CD14-positive monocyte (primary cell): ENCODE measurements at regions not wholly inside any gene's neighbourhood (a gene's known extent, or its start where the extent isn't known, plus 50 kb on each side); places are given as distances from the start of the nearest gene placed in this dataset.
A peak's percentile ranks its signal among the peaks of the same experiment; 100 is the strongest.

Experiments
- DNase-seq, 3 donors: peaks; one replicate each; pipeline ENCODE4 v3.0.0-alpha.2; 2011 to 2022
- H2AFZ ChIP-seq: 2 replicates; pipeline ENCODE4 v1.6.0; 2012; ENCODE audit warnings: mild to moderate bottlenecking, low read depth, low read length, inconsistent platforms; ENCODE audit not compliant: insufficient read depth, poor library complexity, severe bottlenecking
- H3K27ac ChIP-seq, 2 donors: 1 replicate in 1 of 2; 2 replicates in 1 of 2; pipeline ENCODE4 v1.5.1; 2012 to 2013; ENCODE audit warnings: low read length in 2 of 2, control low read depth in 1 of 2, inconsistent platforms in 1 of 2, low read depth in 1 of 2, mild to moderate bottlenecking in 1 of 2
- H3K27me3 ChIP-seq, 2 donors: one replicate each; pipeline versions ENCODE4 v1.6.0 to v1.6.1; 2011 to 2013; ENCODE audit warnings: low read length in 2 of 2; ENCODE audit not compliant: control insufficient read depth in 2 of 2, insufficient read depth in 2 of 2
- H3K36me3 ChIP-seq, 2 donors: replicated peaks in 1 of 2; 1 replicate in 1 of 2; 2 replicates in 1 of 2; pipeline versions ENCODE4 v1.5.1 to v1.6.1; 2012 to 2013; ENCODE audit warnings: low read length in 2 of 2, control low read depth in 1 of 2, inconsistent platforms in 1 of 2, mild to moderate bottlenecking in 1 of 2; ENCODE audit not compliant: insufficient read depth in 2 of 2, control insufficient read depth in 1 of 2
- H3K4me1 ChIP-seq, 2 donors: 1 replicate in 1 of 2; 2 replicates in 1 of 2; pipeline versions ENCODE4 v1.5.1 to v1.6.1; 2012 to 2013; ENCODE audit warnings: low read length in 2 of 2, control low read depth in 1 of 2, inconsistent platforms in 1 of 2, mild to moderate bottlenecking in 1 of 2, moderate library complexity in 1 of 2; ENCODE audit not compliant: insufficient read depth in 2 of 2, control insufficient read depth in 1 of 2
- H3K4me2 ChIP-seq: replicated peaks from 2 replicates; pipeline ENCODE3; 2012; ENCODE audit warnings: low read length, moderate library complexity, mild to moderate bottlenecking; ENCODE audit not compliant: poor library complexity, severe bottlenecking; ENCODE audit errors: extremely low read depth
- H3K4me3 ChIP-seq, 3 experiments: fragments of 200-600 bp in 1 of 3; sonication (generic) in 1 of 3; replicated peaks in 1 of 3; 1 replicate in 2 of 3; 2 replicates in 1 of 3; pipeline ENCODE4 v1.5.1; 2011 to 2013; ENCODE audit warnings: low read length in 3 of 3, mild to moderate bottlenecking in 3 of 3, control low read depth in 2 of 3, low read depth in 2 of 3, inconsistent platforms in 1 of 3, moderate library complexity in 1 of 3
- H3K79me2 ChIP-seq: 2 replicates; pipeline ENCODE4 v1.6.0; 2012; ENCODE audit warnings: mild to moderate bottlenecking, control low read depth, inconsistent platforms, low read length, moderate library complexity; ENCODE audit not compliant: insufficient read depth
- H3K9ac ChIP-seq: 2 replicates; pipeline ENCODE4 v1.6.0; 2017; ENCODE audit warnings: low read length, mild to moderate bottlenecking; ENCODE audit not compliant: insufficient read depth, poor library complexity, severe bottlenecking
- H3K9me3 ChIP-seq, 2 donors: replicated peaks in 1 of 2; 1 replicate in 1 of 2; 2 replicates in 1 of 2; pipeline versions ENCODE4 v1.5.1 to v1.6.1; 2012 to 2013; ENCODE audit warnings: low read length in 2 of 2, control low read depth in 1 of 2; ENCODE audit not compliant: control insufficient read depth in 1 of 2, insufficient read depth in 1 of 2
- H4K20me1 ChIP-seq: 2 replicates; pipeline ENCODE4 v1.6.0; 2012; ENCODE audit warnings: mild to moderate bottlenecking, low read length, control low read depth, moderate library complexity; ENCODE audit not compliant: insufficient read depth
- H3K27ac Mint-ChIP-seq, 7 donors: one replicate each; pipeline ENCODE4 v1.8.0; 2020; ENCODE audit warnings: mild to moderate bottlenecking in 7 of 7, mixed read lengths in 7 of 7, moderate library complexity in 6 of 7, inconsistent platforms in 2 of 7
- H3K27me3 Mint-ChIP-seq, 3 donors: one replicate each; pipeline ENCODE4 v1.8.0; 2021 to 2022; ENCODE audit warnings: low read depth in 3 of 3, mild to moderate bottlenecking in 3 of 3, mixed read lengths in 3 of 3, moderate library complexity in 3 of 3, inconsistent platforms in 1 of 3
- H3K36me3 Mint-ChIP-seq, 2 donors: one replicate each; pipeline ENCODE4 v1.8.0; 2020; ENCODE audit warnings: mixed read lengths in 2 of 2, inconsistent platforms in 1 of 2, mild to moderate bottlenecking in 1 of 2
- H3K4me1 Mint-ChIP-seq: one replicate; pipeline ENCODE4 v1.8.0; 2020; ENCODE audit warnings: mild to moderate bottlenecking, mixed read lengths
- H3K4me3 Mint-ChIP-seq, 2 donors: one replicate each; pipeline ENCODE4 v1.8.0; 2020; ENCODE audit warnings: mild to moderate bottlenecking in 2 of 2, mixed read lengths in 2 of 2, moderate library complexity in 1 of 2
- H3K9me3 Mint-ChIP-seq, 7 donors: one replicate each; pipeline ENCODE4 v1.8.0; 2020 to 2022; ENCODE audit warnings: mixed read lengths in 7 of 7, mild to moderate bottlenecking in 6 of 7, moderate library complexity in 6 of 7, inconsistent platforms in 2 of 7
- WGBS: methylation state at CpG from one replicate; pipeline ENCODE4 v1.1.5; 2013; ENCODE audit warnings: missing lambda C conversion rate; ENCODE audit not compliant: insufficient coverage; 5-methylcytosine and 5-hydroxymethylcytosine counted together
- intact Hi-C, 2 donors: fragments of 100-400 bp; cut with micrococcal nuclease; formaldehyde crosslinking; loops; one replicate each; pipeline versions ENCODE4 v1.15.0 to v1.15.1; 2023
- TF ChIP-seq, protein P1 (sequence below): fragments of 200-600 bp; IDR thresholded peaks from one replicate; pipeline ENCODE4 v1.8.0; 2022; ENCODE audit warnings: antibody characterized with exemption, mild to moderate bottlenecking

DNA sequence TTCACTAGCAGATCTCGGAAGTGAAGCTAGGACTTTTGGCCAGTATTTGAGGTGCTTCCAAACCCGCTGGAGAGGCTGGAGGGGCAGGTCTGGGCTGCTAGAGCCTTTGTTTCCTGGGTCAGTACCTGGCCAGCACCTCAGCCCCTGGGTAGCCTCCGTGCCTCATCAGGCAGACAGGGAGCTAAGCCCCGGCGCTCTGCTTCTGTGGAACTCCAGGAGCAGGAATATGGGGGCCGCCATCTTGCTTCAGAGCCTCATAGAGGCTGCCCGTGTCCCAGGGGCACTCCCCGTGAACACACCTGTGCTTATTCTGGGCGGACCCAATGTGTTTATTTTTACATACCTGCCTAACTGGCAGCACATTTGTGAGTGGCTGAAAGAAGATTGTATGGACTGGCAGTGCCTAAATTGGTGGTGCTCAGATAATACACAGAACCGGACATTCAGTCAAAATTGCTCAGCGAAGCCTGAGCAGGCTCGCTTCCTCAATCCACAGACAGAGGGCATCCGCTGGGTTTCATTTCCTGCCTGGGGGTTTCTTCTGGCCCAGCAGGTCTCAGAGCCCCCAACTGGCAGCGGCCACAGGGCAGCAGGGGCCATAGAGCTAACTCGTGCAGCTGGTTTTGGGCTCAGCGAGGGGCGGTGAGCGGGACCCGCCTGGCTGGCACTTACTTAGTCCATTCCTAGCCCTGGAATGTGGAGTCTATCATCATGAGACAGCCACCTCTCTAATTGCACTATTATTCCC is 176.8 kb upstream of the ALKAL2 start:
- Mint-ChIP-seq H3K9me3 (peaks cover 3 to 21% (median 13%) of the 10 kb centered on the region in 7 donors), H3K27me3 (peaks cover 17 to 43% (median 25%) of the 10 kb centered on the region in 3 donors), H3K27ac (no peak overlapping the region), H3K4me1 (peaks cover 3% of the 10 kb centered on the region), H3K4me3 (no peak overlapping the region), H3K36me3 (peaks cover 0 to 2% of the 10 kb centered on the region in 2 donors)
- TF ChIP-seq, protein P1, sequence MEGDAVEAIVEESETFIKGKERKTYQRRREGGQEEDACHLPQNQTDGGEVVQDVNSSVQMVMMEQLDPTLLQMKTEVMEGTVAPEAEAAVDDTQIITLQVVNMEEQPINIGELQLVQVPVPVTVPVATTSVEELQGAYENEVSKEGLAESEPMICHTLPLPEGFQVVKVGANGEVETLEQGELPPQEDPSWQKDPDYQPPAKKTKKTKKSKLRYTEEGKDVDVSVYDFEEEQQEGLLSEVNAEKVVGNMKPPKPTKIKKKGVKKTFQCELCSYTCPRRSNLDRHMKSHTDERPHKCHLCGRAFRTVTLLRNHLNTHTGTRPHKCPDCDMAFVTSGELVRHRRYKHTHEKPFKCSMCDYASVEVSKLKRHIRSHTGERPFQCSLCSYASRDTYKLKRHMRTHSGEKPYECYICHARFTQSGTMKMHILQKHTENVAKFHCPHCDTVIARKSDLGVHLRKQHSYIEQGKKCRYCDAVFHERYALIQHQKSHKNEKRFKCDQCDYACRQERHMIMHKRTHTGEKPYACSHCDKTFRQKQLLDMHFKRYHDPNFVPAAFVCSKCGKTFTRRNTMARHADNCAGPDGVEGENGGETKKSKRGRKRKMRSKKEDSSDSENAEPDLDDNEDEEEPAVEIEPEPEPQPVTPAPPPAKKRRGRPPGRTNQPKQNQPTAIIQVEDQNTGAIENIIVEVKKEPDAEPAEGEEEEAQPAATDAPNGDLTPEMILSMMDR = no peak
- intact Hi-C loops = no loop called here
- Histone ChIP-seq H4K20me1 (no peaks in the 10 kb centered on the region), H3K4me3 (no peak overlapping the region), H2AFZ (no peak overlapping the region), H3K36me3 (no peaks in the 10 kb centered on the region), H3K4me2 (no peak overlapping the region), H3K4me1 (no peaks in the 10 kb centered on the region), H3K27ac (no peak overlapping the region), H3K9me3 (peaks cover 0 to 15% of the 10 kb centered on the region in 2 donors), H3K79me2 (no peaks in the 10 kb centered on the region), H3K27me3 (peaks cover 0 to 22% of the 10 kb centered on the region in 2 donors), H3K9ac (no peak overlapping the region)
- 81% methylated on average over 16 of the region's 19 CpGs for WGBS
- DNase-seq = no peak

DNA sequence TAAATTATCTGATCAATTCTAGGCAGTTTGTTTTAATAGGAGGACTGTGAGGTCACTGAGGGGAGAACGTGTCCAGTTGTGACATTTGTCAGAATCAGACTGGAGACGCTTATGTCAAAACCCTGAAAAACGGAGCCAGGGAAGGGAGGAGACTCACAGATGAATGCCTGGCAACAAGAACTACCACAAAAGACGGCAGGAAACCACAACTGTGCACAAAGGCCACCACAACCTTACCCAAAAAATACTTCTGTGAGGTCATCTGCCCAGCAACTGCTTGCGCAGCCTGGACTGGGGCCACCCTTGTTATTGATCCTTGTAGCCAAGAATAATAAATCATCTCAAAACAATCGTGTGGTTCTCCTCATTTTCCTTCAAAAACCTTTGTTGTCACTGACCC is 173.0 kb upstream of the ALKAL2 start:
- 0% methylated on average over 4 of the region's 6 CpGs for WGBS
- no peak overlapping the region for H3K4me3 ChIP-seq
- no peak for DNase-seq

More for the DNA sequence above, 173.0 kb upstream of the ALKAL2 start:
- Mint-ChIP-seq H3K27ac (no peak overlapping the region), H3K27me3 (peaks cover 2 to 14% (median 3%) of the 10 kb centered on the region in 3 donors), H3K9me3 (peaks cover 3 to 14% (median 7%) of the 10 kb centered on the region in 7 donors), H3K4me3 (peak overlapping the region in 1 of 2 donors; percentile 49), H3K4me1 (peaks cover 3% of the 10 kb centered on the region), H3K36me3 (no peaks in the 10 kb centered on the region)
- no peak overlapping the region for H2AFZ ChIP-seq
- intact Hi-C loops = no loop called here
- H3K9me3 ChIP-seq = peaks cover 0 to 15% of the 10 kb centered on the region in 2 donors
- no peaks in the 10 kb centered on the region for H3K4me1 ChIP-seq
- TF ChIP-seq, protein P1 = no peak
- no peaks in the 10 kb centered on the region for H3K79me2 ChIP-seq
- H3K9ac ChIP-seq = no peak overlapping the region
- no peaks in the 10 kb centered on the region for H3K27me3 ChIP-seq
- no peak overlapping the region for H3K27ac ChIP-seq
- no peak overlapping the region for H3K4me2 ChIP-seq
- H4K20me1 ChIP-seq = no peaks in the 10 kb centered on the region
- no peaks in the 10 kb centered on the region for H3K36me3 ChIP-seq
